ENCODE measurements at regions not wholly inside any gene's neighbourhood (a gene's known extent, or its start where the extent isn't known, plus 50 kb on each side); places are given as distances from the start of the nearest gene placed in this dataset.

GRCh38 chr5:84614906-84615305 lies 230.2 kb upstream of the EDIL3 start:
- Mint-ChIP-seq H3K27ac (ENCODE audit: unreplicated experiment) (no peak overlapping the region), H3K27me3 (ENCODE audit: insufficient read depth, unreplicated experiment) (no peaks in the 10 kb centered on the region), H3K9me3 (ENCODE audit: unreplicated experiment) (no peaks in the 10 kb centered on the region), H3K4me1 (ENCODE audit: low read depth, unreplicated experiment) (no peaks in the 10 kb centered on the region), H3K4me3 (ENCODE audit: unreplicated experiment) (no peak overlapping the region), H3K36me3 (ENCODE audit: insufficient read depth, unreplicated experiment) (no peaks in the 10 kb centered on the region)
- DNase-seq: no peak
- H3K36me3 ChIP-seq (ENCODE audit: control insufficient read depth, insufficient read depth, low read length): no peaks in the 10 kb centered on the region
- H3K4me3 ChIP-seq (ENCODE audit: low read depth, low read length): no peak overlapping the region
- H3K27me3 ChIP-seq (replicated peaks; ENCODE audit: control insufficient read depth, insufficient read depth, low read length): no peaks in the 10 kb centered on the region
- no peaks in the 10 kb centered on the region for H3K4me1 ChIP-seq
- no TSS peak for BruUV-seq (replicated peaks)
- ChIA-PET CTCF (no interaction called here), POLR2A (no interaction called here)
- H3K9me3 ChIP-seq: no peaks in the 10 kb centered on the region
- intact Hi-C loops (cut with micrococcal nuclease; ENCODE audit: unreplicated experiment): no loop called here
- no peak for TF ChIP-seq CTCF (IDR thresholded peaks at IDR 0.05; ENCODE audit: insufficient read depth in 1 of 2, low read depth in 1 of 2, low read length in 1 of 2, severe bottlenecking in 1 of 2, unreplicated experiment in 1 of 2)

DNA sequence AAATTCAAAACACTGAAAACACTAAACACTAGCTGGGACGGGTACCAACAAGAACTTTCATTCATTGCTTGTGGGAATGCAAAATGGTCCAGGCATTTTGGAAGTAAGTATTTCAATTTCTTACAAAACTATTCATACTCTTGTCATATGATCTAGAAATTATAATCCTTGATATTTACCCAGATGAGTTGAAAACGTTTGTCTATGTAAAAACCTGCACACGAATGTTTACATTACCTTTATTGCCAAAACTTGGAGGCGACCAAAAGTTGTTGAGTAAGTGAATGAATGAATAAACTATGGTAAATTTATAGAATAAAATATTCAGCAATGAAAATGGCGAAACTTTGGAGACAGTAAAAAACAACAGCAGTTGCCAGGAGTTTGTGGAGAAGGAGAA lies 222.1 kb upstream of the EDIL3 start:
- Mint-ChIP-seq H3K4me3 (ENCODE audit: unreplicated experiment) (no peak overlapping the region), H3K4me1 (ENCODE audit: low read depth, unreplicated experiment) (no peaks in the 10 kb centered on the region), H3K27me3 (ENCODE audit: insufficient read depth, unreplicated experiment) (no peaks in the 10 kb centered on the region), H3K9me3 (ENCODE audit: unreplicated experiment) (no peaks in the 10 kb centered on the region), H3K36me3 (ENCODE audit: insufficient read depth, unreplicated experiment) (no peaks in the 10 kb centered on the region), H3K27ac (ENCODE audit: unreplicated experiment) (no peak overlapping the region)
- Histone ChIP-seq H3K4me3 (ENCODE audit: low read depth, low read length) (no peak overlapping the region), H3K9me3 (no peaks in the 10 kb centered on the region), H3K27me3 (replicated peaks; ENCODE audit: control insufficient read depth, insufficient read depth, low read length) (no peaks in the 10 kb centered on the region), H3K4me1 (no peaks in the 10 kb centered on the region), H3K36me3 (ENCODE audit: control insufficient read depth, insufficient read depth, low read length) (no peaks in the 10 kb centered on the region)
- no peak for TF ChIP-seq CTCF (IDR thresholded peaks at IDR 0.05; ENCODE audit: insufficient read depth in 1 of 2, low read depth in 1 of 2, low read length in 1 of 2, severe bottlenecking in 1 of 2, unreplicated experiment in 1 of 2)
- ChIA-PET POLR2A (no interaction called here), CTCF (no interaction called here)
- intact Hi-C loops (cut with micrococcal nuclease; ENCODE audit: unreplicated experiment): no loop called here
- no peak for DNase-seq
- BruUV-seq (replicated peaks): no TSS peak

DNA sequence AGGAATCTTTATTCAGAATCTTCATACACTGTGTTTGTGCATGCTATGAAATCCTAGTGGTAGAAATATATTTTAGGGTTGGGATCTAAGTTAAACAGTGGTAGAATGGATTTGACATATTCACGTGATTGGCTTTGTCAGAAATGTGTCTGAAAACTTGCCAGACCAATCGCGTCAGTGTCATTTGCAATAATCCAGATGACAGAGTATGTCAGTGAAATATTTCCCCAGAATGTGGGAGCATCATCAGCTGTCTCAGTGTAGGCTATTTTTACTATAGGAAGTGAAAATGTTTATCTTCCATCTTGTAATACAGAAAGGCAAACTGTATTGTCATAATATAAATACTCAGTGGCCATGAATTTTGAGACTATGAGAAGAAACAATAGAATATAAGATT lies 220.6 kb upstream of the EDIL3 start:
- intact Hi-C loops (cut with micrococcal nuclease; ENCODE audit: unreplicated experiment): no loop called here
- CTCF ChIA-PET: no interaction called here
- no peak for DNase-seq
- Mint-ChIP-seq H3K27me3 (ENCODE audit: insufficient read depth, unreplicated experiment) (no peaks in the 10 kb centered on the region), H3K4me3 (ENCODE audit: unreplicated experiment) (no peak overlapping the region), H3K36me3 (ENCODE audit: insufficient read depth, unreplicated experiment) (no peaks in the 10 kb centered on the region), H3K9me3 (ENCODE audit: unreplicated experiment) (no peaks in the 10 kb centered on the region), H3K4me1 (ENCODE audit: low read depth, unreplicated experiment) (no peaks in the 10 kb centered on the region), H3K27ac (ENCODE audit: unreplicated experiment) (no peak overlapping the region)
- Histone ChIP-seq H3K27me3 (replicated peaks; ENCODE audit: control insufficient read depth, insufficient read depth, low read length) (no peaks in the 10 kb centered on the region), H3K36me3 (ENCODE audit: control insufficient read depth, insufficient read depth, low read length) (no peaks in the 10 kb centered on the region), H3K9me3 (no peaks in the 10 kb centered on the region), H3K4me3 (ENCODE audit: low read depth, low read length) (no peak overlapping the region), H3K4me1 (no peaks in the 10 kb centered on the region)
- POLR2A ChIA-PET: no interaction called here
- BruUV-seq (replicated peaks): no TSS peak
- no peak for TF ChIP-seq CTCF (IDR thresholded peaks at IDR 0.05; ENCODE audit: insufficient read depth in 1 of 2, low read depth in 1 of 2, low read length in 1 of 2, severe bottlenecking in 1 of 2, unreplicated experiment in 1 of 2)
